Stomach (tissue), 4 donors: ENCODE measurements at regions not wholly inside any gene's neighbourhood (a gene's known extent, or its start where the extent isn't known, plus 50 kb on each side); places are given as distances from the start of the nearest gene placed in this dataset.
"Not testable (repeated sequence)": the region's sequence is repeated elsewhere in the genome, so short reads cannot be mapped to it uniquely, and the experiment has no call there.

ENCODE experiments used
- CTCF ChIP-seq, 7 experiments: fragments of 450-650 bp in 4 of 7; fragments of 200-600 bp in 3 of 7; sonication (generic) in 3 of 7; IDR thresholded peaks; one replicate each; pipeline ENCODE4 v1.5.1; 2016 to 2019; ENCODE audit warnings: antibody characterized with exemption in 7 of 7, control low read depth in 2 of 7, mild to moderate bottlenecking in 1 of 7
- EP300 ChIP-seq: sonication (generic); formaldehyde crosslinking; IDR thresholded peaks from one replicate; pipeline ENCODE4 v1.6.1; 2017; ENCODE audit warnings: antibody characterized with exemption

GRCh38 chr16:29604631-29605549 is 58.2 kb upstream of the SPN start:
- TF ChIP-seq EP300; CTCF (IDR thresholded peaks at IDR 0.05): not testable (repeated sequence)
